WERI-Rb-1 (cell line): ENCODE measurements at regions not wholly inside any gene's neighbourhood (a gene's known extent, or its start where the extent isn't known, plus 50 kb on each side); places are given as distances from the start of the nearest gene placed in this dataset.

Experiments
- DNase-seq: peaks from one replicate; pipeline ENCODE4 v3.0.0-alpha.2; 2020
- H3K27ac ChIP-seq: fragments of 250-450 bp; sonication (Bioruptor Pico); 2 replicates; pipeline ENCODE4 v1.5.1; 2020; ENCODE audit warnings: mild to moderate bottlenecking, moderate library complexity
- H3K27me3 ChIP-seq: fragments of 250-450 bp; sonication (Bioruptor Pico); 2 replicates; pipeline ENCODE4 v1.5.1; 2021; ENCODE audit warnings: mild to moderate bottlenecking, low read depth, moderate library complexity; ENCODE audit not compliant: insufficient read depth, severe bottlenecking
- H3K36me3 ChIP-seq: fragments of 250-450 bp; sonication (Bioruptor Pico); 2 replicates; pipeline ENCODE4 v1.5.1; 2020; ENCODE audit warnings: mild to moderate bottlenecking, moderate library complexity
- H3K4me3 ChIP-seq: 2 replicates; pipeline ENCODE4 v1.5.1; 2011; ENCODE audit warnings: low read depth, mild to moderate bottlenecking, control low read depth, low read length
- H3K9me3 ChIP-seq: fragments of 250-450 bp; sonication (Bioruptor Pico); 2 replicates; pipeline ENCODE4 v1.5.1; 2021; ENCODE audit warnings: mild to moderate bottlenecking, moderate library complexity; ENCODE audit not compliant: severe bottlenecking
- CTCF ChIP-seq: IDR thresholded peaks from 2 replicates; pipeline ENCODE4 v1.5.1; 2011; ENCODE audit warnings: low read depth, mild to moderate bottlenecking, control low read depth, inconsistent platforms, low read length

DNA sequence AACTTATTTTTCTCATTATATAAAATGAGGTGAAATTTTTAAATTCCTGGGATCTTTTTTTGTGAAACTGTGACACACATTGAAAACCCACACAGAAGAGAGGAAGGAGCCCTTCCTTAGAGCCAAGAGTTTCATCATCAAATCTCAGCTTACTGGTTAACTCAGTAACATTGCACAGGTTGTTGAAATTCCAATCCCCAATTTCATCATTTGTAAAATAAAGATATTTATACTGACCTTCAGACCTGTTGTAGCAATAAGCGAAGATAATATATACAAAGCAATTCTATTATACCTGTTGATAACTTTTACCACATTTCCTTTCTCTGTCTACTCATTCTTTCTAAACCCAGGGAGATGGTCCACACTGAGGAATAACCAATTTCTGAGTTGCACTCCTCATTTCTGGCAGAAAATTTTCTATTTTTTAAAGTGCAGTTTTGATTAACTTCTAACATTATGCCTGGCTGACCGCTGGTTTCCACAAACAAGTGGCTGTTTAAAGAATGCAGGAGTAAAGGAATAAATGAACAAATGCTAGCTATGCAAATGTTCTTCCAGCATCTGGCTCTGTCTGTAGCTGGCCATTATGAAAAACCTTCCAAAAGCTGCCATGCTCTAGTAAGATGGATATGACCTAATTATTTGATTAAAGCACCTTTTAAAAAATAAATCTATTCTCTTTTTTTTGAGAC, 105.7 kb upstream of the LINC00305 start:
- H3K9me3 ChIP-seq = no peaks in the 10 kb centered on the region
- no peak overlapping the region for H3K4me3 ChIP-seq
- no peak for DNase-seq
- no peak for TF ChIP-seq CTCF
- H3K27me3 ChIP-seq = no peaks in the 10 kb centered on the region
- H3K27ac ChIP-seq = no peak overlapping the region
- H3K36me3 ChIP-seq = no peaks in the 10 kb centered on the region

DNA sequence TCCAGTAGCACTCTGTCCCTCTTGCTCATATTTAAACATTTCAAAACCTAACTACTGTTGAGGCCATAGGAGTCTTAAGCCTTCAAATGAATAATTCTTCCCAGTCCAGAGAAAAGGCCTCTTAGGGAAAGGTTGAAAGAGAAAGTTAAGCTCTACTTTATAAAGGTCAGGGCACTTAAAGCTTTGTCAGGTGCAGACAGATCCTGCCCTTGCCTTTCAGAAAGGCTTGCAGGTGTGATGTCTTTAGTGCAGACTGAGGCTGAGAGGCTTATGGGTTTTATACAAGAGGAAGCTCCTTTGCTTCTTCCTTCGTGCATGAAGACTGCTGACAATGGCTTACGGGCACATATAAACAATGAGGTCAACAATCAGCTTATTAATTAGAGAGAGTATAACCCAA, 105.0 kb upstream of the LINC00305 start:
- H3K4me3 ChIP-seq = no peak overlapping the region
- no peak for DNase-seq
- no peak for TF ChIP-seq CTCF
- H3K27me3 ChIP-seq = no peaks in the 10 kb centered on the region
- no peaks in the 10 kb centered on the region for H3K9me3 ChIP-seq
- H3K27ac ChIP-seq = no peak overlapping the region
- H3K36me3 ChIP-seq = no peaks in the 10 kb centered on the region

DNA sequence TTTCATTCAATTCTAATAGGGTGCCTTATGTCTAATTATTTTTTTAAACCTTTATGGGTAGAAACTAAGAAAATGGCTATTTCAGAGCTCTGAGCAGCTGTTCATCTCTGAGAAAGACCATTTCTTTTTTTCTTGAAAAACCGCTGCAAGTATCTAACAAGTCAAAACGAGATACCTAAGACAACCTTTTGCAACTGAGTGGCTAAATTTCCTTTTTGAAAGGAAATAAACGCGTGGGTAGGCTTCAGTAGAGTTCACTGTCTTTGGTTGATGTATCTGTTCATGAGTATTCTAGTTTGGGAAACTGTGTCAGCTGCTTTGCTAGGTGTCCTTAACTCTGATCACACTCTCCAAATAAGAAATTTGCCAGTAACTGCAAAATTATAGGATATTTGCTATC, 104.3 kb upstream of the LINC00305 start:
- no peaks in the 10 kb centered on the region for H3K36me3 ChIP-seq
- no peaks in the 10 kb centered on the region for H3K9me3 ChIP-seq
- no peak for DNase-seq
- no peak for TF ChIP-seq CTCF
- no peaks in the 10 kb centered on the region for H3K27me3 ChIP-seq
- H3K27ac ChIP-seq = no peak overlapping the region
- H3K4me3 ChIP-seq = no peak overlapping the region

DNA sequence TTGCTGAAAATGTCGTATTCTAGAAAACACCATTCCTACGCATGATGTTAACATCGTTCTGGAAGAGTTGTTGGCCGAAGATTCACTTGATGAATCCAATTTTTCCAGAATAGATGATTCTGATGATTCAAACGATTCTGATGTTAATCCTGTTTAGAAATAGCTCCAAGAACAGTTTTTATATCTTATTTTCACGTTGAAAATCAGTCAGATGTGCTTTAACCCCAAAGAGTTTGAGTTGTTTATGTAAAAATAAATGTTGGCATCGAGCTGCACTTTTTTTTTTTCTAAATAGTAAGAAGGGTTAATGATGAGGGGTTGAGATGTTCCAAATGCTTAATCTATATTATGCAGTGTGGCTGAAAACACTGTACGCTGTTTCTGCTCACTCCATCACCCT, 99.9 kb upstream of the LINC00305 start:
- Histone ChIP-seq H3K36me3 (no peaks in the 10 kb centered on the region), H3K27me3 (no peaks in the 10 kb centered on the region), H3K9me3 (no peaks in the 10 kb centered on the region), H3K4me3 (no peak overlapping the region), H3K27ac (no peak overlapping the region)
- TF ChIP-seq CTCF = no peak
- DNase-seq = no peak

- H3K4me3 ChIP-seq = no peak overlapping the region
- no peak for TF ChIP-seq CTCF
- no peak overlapping the region for H3K27ac ChIP-seq
- DNase-seq = no peak
- no peaks in the 10 kb centered on the region for H3K9me3 ChIP-seq
- no peaks in the 10 kb centered on the region for H3K27me3 ChIP-seq
- H3K36me3 ChIP-seq = no peaks in the 10 kb centered on the region
These were observed 96.4 kb upstream of the LINC00305 start for GRCh38 chr18:64245126-64245861.

DNA sequence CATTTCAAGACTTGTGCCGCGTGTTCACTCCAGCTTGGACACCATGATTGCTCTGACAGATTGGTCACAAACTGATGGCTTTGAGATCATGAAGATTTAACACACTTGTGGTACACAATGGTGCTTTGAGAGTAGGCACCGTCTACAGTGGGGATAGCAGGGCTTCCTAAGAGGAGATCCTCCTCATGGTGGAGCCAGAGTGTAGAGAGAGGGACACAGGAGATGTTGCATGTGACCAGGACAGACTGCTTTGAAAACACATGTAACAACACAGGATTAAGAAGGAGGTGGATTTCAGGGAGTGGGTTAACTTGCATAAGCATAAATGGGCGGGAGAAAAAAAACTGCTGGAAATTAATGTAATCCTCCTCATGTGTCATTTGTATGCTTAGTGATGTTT, 95.7 kb upstream of the LINC00305 start:
- TF ChIP-seq CTCF = peak; percentile 61
- H3K27ac ChIP-seq = no peak overlapping the region
- DNase-seq = peak; percentile 58
- H3K36me3 ChIP-seq = no peaks in the 10 kb centered on the region
- no peaks in the 10 kb centered on the region for H3K27me3 ChIP-seq
- H3K9me3 ChIP-seq = no peaks in the 10 kb centered on the region
- H3K4me3 ChIP-seq = no peak overlapping the region
